Activated CD4-positive, CD25-positive, alpha-beta regulatory T cell (primary cell): ENCODE measurements at regions not wholly inside any gene's neighbourhood (a gene's known extent, or its start where the extent isn't known, plus 50 kb on each side); places are given as distances from the start of the nearest gene placed in this dataset.

Experiments used
- DNase-seq, 4 experiments: peaks; one replicate each; lab custom pipeline; 2025; lab: John Stamatoyannopoulos, UW

DNA sequence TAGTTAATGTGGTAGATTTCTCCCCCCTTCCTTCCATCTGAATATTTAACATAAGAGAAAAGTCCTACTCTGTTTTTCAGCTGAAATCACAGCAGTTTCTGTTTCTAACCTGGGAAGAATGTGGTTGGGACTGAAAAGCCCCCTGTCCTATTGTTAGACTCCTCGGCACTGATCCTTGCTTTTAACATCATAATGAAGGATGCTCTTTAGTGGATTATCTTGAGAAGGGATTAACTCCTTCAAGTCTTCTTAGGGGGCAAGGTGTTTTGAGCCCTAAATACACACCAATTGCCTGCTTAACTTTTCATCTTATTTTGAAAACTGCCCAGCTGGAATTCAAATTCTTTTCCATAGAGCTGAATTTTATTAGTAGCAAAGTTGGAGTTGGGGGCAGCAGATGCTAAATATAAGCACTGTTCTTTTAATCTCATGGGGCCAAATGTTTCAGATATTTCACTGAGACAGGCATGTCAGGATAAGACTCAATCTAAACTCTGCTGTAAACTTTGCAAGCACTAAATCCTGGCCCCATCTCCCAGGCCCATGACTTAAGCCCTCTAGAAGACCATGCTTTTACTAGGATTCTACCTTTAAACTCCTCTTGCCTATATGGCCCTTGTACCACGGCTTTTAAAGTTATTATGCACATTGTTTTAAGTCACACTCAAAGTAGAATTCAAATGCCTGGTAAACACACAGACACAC, 243.2 kb upstream of the NR2F2 start:
- DNase-seq: no peak

DNA sequence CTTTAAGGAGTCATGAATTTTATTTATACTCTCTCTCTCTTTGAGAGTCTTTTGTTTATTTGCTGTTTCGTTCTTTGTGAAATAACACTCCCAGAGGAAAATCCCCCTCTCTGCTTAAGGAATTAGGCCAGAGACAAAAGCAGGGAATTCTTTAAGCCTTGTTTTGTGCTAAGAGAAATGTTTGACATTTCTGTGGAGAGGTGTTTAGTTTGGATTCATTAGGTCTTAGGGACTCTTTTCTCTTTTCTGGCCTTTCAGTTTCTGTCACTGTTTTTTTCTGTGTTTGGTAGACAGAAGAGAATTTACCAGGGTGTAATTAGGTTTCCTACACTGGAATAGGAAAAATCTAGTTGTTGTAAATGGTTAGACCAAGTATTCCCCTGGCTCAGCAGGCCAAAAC, 241.8 kb upstream of the NR2F2 start:
- DNase-seq: no peak

DNA sequence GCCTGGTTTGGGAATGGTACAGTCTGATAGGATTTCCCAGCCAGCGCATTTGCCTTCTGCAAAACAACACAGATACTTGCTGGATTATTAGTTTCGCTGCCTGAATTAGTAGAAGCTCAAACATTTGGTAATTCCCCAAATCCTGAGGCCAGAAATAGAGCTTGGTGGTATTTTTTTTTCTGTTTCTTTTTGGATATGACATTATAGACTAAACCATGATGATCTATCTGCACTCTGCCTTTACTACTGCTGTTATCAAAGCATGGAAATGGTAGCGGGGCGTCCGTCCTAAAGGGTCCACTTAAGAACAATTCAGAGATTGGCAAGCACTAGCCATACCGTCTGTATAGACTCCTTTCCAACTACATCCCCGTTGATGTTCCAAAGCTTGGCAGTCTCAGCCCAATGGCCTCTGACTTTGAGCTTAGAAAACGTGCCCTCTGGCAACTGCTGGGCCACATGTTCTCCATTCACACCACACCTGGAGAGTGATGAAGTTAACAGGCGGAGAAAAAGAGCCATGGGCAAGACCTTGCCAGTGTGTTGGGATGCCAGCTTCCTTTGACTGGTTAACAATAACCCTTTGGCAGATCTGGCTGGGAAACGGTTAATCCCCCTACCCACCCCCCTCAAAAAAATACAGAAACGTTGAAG, 241.0 kb upstream of the NR2F2 start:
- DNase-seq: no peak

DNA sequence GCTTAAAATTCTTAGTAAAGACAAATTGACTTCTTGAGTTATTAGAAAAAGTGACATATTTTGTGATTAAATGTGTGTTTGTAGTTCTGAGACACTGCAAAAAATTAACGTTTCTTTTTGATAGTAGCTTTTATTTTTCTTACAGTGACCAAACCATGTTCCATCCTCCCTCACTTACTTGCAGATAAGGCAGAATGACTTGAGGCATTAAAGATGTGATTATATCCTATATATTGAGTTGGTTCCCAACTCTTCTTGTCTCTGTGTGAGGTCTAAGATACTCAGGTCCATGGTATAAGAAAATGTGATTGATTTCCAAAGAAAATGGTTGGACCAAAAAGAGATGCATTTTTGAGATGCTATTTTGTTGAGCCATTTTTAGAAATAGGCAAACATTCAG, 238.3 kb upstream of the NR2F2 start:
- DNase-seq: no peak

DNA sequence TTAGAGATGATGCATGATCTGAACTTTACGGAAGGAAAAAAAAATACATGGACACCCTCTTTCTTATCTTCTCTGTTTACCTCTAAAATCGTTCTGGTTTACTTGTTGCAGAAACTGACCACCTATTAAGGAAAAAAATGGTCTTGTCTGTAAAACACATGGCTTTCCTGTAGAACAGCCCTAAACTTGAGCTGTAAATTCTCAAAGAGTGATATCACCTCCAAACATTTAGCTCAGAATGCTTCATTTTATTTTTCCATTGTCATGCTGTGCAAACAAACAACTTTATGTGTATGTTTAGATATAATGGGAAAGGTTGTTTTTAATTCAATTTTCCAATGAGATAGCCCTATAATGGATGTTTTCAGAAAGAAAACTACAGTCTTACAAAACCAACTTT, 237.4 kb upstream of the NR2F2 start:
- DNase-seq: no peak

DNA sequence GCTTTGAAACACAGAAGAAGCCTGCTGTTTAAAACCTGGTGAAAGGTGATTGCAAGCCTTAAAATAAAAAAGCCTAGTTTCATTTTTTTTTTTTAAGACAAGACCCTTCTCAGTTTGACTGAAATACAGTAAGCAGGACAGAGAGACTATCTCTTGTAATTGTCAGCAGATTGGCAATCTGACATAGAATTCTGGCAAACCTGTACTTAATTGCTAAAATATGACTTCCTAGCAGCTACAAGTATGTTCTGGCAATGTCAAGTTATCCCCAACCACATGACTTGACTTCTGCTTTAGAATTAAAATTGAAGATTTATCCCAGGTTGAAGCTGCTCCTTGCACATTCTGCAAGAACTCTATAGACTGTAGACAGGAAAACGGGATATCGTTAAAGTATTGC, 232.8 kb upstream of the NR2F2 start:
- DNase-seq: no peak

DNA sequence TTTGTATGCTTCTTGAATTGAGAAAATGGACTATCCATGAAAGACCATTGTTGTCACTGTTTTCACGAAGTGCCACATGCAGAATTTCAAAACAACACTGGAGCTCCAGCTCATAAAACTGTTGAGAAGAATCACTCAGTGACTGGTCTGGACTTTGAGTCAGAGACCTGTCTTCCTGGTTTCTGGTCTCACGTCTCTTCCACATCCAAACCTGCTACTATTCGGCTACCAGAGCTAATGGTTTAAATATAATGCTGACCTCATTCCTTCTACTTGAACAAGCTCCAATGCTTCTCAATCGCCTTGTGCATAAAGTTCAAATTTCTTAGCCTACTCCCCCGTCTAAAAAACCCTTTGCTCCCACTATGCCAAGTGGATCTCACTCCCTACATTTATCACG, 227.9 kb upstream of the NR2F2 start:
- no peak for DNase-seq

DNA sequence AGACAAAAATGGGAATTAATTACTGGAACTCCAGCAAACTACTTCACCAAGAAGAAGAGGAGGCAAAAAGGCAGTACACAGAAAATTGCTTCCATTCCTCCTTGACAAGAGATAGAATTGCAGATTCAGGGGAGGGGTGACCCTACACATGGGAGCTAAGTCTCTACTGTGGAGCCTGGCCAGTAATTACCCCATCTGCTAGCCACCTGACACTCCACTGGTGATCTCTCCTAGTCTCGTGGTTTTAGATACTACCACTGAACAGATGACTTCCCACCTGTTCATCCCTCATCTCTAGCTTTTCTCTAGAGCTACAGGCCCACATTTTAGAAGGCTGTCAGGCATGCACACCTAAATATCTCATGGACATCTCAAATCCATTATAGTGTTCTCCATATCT, 224.3 kb upstream of the NR2F2 start:
- DNase-seq: no peak

DNA sequence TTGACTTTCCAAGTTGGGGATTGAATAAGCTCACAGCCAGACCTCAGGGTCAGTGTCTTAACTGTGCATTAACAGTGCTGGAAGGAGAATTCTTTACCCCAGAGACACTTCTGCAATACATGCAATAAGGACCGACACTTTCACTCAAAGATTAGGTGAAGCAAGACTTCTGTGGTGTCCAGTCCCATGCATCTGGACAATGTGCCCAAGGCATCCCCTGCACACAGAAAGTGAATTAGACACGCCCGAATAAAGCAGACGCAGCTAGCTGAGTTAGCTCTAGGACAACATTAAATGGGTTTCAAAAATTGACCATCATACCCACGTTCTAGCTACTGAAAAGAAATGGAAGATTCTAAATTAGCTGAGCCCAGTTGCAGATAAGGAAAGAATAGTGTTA, 223.9 kb upstream of the NR2F2 start:
- DNase-seq: no peak

DNA sequence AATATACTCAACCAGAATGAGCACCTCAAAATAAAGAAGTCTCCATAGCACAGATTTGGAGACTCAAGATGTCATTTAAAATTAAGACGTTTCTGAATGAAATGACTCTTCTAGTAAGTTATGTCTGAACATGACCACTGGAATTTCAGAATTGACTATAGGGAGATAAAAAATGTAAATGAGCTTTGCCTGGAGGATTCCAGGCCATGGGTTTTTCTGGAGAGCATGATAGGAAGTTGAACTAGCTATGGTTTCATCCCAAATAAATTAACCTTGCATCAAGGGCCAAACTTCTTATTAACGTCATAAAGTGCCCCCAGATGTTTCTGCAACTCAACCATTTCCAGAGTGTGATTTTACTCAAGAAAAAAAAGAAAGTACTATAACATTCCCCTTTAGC, 222.6 kb upstream of the NR2F2 start:
- DNase-seq: no peak

DNA sequence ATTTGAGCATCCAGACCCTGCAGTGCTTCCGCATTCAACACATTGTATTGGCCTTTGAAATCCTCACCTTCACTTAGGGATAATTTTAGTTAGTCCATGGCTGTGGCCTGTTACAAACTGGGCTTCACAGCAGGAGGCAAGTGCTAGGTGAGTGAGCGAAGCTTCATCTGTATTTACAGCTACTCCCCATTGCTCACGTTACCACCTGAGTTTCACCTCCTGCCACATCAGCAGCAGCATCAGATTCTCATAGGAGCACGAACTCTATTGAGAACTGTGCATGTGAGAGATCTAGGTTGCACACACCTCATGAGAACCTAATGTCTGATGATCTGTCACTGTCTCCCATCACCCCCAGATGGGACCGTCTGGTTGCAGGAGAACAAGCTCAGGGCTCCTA, 222.1 kb upstream of the NR2F2 start:
- DNase-seq: no peak

DNA sequence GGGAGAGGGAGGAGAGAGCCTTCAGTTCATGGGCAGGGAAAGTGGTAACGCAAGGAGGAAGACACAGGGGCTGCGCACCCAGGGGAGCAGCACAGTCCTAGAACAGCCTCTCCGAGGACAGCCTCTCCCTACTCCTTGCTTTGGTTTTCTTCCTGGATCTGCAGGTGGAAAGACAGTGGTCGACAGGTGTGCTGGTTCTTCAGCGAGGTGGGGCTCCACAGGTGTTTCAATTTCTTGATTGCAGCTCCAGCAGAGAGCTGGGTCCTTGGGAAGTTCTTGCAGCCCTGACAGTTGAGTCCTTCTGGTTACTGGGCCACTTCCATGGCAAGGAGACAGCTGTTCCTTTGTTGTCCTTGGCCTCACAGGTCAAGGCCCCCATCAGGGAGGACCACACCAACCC, 220.7 kb upstream of the NR2F2 start:
- no peak for DNase-seq

DNA sequence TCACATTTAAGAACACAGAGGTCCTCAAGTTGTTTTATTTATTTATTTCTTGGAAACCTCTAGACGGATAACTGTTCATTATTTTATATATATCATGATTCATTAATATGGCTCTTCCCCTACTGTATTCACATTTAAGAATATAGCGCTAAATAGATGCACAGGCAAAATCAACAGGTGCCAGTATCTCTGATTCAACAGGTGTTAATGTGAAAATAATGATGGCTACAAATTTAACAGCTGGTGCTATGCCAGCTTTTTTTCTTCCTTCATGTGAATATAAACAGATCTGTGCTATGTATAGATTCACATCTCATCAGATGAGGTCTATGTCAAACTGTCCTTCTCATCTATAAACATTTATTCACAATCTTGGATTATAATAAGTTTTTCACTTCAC, 218.5 kb upstream of the NR2F2 start:
- DNase-seq: no peak

DNA sequence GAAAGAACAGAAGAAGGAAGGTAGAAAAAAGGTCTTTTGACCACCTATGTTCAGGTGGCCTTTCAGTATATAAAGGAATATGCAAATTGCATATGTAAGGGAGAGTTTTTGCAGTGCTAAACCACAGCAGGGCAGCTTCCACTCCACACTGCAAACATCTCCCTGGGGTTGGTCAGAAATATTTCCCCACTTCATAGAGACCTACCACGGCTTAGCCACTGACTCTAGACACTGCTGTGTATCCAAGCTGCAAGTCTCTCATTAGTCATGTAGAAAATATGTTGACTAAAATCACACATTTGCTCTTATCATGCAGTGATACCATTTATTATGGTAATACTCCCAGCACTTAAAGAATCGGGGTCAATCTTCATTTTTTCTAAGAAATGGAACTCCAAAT, 214.9 kb upstream of the NR2F2 start:
- no peak for DNase-seq

DNA sequence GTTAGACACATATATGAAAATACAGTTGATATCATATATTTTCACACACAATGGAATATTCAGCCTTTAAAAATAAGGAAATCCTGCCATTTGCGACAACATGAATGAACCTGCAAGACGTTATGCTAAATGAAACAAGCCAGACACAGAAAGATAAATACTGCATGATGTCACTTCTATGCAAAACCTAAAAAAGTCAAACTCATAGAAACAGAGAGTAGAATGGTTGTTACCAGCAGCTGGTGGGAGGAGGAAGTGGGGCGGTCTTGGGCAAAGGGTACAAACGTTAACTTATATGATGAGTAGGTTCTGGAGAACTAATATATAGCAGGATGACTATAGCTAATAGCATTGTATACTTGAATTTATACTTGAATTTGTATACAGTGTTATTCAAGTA, 213.2 kb upstream of the NR2F2 start:
- DNase-seq: no peak

DNA sequence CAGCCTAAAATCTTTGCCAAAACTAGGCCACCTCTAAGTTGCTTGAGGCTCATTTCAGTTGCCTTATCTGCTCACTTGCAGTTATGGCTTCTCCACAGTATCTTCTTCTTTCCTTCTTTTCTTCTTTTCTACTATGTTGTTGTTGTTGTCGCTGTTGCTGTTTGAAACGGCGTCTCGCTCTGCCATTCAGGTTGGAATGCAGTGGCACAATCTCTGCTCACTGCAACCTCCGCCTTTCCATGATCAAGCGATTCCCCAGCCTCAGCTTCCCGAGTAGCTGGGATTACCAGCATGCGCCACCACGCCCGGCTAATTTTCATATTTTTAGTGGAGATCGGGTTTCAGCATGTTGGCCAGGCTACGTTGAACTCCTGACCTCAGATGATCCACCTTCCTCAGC, 210.8 kb upstream of the NR2F2 start:
- DNase-seq: no peak

DNA sequence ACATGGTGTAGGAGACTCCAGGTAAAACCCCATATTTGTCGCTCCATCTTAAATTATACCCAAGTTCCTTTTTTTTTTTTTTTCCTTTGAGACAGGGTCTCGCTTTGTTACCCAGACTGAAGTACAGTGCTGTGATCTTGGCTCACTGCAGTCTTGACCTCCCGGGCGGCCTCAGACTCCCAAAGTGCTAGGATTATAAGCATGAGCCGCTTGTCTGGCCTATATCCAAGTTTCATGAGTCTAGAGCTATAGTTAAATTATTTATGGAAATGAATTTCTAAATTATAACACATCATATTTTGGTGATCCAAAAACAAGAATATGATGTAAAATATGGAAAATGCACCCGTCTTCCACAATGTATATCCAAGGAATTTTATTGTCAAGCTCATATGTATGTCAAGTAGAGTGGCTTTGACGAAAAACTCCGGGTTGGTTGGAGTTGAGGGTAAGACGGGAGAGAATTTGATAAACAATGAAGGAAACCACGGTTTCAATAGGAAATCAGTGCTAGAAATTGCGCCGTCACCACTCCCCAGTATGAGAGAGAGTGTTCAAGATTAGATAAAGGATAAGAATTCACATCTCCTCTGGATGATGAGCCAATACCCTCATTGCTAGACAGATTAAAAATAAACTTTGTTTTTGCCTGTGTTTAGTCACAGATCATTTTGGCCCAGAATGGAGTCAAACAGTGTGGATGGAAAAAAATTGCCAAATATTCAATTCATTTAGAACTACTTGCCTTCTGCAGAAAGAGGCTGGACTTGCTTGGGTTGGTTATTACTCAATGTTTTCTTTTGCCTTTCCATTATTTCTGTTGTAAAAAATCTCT, 209.2 kb upstream of the NR2F2 start:
- no peak for DNase-seq

DNA sequence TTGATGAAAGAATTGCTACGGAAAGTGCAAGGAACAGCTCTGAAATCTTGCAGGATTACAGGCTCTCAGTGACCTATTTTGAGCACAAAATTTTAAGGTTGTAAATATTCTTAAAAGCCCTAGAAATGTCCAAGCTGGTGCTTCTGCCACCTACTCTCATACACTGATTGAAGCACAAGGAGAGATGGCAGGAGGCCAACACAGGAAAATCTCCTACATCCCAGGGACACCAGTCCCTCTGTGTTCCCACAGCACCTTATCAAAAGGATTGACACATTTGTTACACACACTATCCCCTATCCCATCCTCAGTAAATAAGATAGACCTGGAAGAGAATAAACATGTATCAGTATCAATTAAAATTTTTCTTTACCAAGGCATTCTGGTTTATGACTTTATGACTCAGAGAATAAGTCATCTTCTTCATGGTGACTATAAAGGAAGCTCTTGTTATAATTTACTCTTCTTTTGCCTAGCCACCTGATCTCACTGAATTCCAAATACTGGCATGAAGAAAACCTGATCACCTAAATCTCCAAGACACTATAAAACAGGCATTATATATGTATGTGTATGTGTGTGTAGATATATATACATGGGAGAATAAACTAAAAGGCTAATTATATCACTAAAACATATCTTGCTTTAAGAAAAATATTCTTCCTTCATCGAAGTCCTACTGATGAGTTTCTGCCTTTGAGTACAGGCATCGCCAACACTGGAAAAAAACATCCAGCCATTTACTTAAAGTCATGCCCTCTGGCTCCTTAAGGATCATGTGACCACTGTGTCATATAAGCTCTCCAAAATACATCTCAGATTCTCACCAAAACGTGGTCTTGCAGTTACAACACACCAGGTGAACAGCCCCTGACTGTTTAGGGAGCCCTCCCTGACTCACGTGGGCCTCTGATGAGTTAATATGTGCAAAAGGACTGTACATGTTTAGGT, 208.1 kb upstream of the NR2F2 start:
- no peak for DNase-seq

DNA sequence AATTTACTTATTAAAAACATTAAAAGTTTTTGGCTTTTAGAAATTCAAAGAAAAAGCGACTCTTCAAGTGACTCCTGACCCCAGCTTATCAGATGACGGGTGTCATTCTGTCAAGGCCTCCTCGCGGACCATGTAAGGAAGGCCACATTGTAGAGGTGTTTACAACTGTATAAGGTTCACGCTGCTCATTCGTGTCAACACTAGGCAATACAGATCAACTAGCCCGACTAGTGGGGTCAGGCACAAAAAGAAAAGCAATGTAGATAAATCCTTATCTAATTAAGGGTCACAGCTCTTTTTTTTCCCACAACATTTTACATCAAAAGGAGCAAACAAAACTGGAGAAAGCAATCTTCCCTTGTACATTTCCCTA, 207.5 kb upstream of the NR2F2 start:
- no peak for DNase-seq

DNA sequence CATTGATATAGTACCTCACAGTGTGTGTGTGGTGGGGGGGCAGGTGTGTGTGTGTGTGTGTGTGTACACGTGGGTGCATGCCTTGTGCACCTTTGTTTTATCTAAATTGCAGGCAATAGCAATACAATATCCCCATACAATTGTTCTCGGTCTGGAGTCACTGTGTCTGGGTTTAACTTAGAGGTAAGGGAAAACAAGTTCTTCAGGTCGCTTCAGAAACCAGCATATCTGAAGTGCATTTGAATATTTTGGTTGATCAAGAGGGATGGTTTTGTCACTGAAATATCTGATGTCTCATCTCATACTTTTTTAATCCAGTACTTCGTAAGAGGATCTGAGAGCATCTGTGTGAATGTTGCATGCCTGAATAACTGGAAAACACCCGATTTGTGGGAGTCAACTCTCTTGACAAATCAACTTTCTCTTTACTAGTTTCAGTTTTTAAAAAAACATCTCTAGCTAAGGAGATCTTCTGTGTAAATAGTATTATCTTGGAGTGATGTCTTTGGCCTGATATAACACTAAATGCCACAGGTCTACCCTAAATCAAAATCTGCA, 206.8 kb upstream of the NR2F2 start:
- DNase-seq: no peak

DNA sequence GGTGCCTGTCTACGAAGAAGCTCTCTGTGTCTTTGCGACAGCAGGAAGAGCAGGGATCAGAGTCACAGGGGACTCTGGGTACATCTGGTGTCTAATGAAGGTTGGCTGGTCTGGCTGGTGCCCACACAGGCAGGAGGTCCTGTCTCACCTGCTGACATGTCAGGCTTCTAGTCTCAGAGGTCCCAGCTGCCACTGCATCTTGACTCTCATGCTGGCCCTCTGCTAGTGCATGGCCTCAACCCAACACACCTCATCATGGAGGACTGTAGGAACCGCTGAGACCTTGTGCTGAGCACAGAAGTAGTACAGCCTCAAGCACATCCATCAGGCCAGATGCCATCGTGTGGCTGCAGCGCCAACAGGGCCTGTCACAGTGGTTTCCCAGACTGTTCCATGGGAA, 206.1 kb upstream of the NR2F2 start:
- no peak for DNase-seq
